HS-5 (cell line): ENCODE measurements at regions not wholly inside any gene's neighbourhood (a gene's known extent, or its start where the extent isn't known, plus 50 kb on each side); places are given as distances from the start of the nearest gene placed in this dataset.

Experiments
- DNase-seq: peaks from one replicate; pipeline ENCODE4 v3.0.0-alpha.2; 2012; ENCODE audit warnings: low read depth

DNA sequence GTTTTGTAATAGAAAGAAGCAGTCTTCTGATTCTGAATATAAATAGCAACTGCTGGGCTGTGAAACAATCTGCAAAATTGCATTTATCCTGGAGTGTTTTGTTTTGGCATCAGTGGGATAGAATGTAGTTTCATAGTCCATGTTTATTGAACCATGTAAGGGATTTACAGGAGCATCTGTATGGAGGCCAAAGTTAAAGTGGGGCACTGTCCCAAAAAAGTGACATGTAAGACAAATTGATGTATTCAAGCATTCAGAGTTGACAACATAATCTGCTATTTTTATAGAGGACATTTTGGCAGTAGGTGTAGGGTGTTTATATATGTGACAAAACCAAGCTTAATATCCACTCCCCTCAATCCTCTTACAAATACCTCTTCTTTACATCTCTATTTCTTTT lies 200.5 kb upstream of the ANK2 start:
- DNase-seq, result no peak

DNA sequence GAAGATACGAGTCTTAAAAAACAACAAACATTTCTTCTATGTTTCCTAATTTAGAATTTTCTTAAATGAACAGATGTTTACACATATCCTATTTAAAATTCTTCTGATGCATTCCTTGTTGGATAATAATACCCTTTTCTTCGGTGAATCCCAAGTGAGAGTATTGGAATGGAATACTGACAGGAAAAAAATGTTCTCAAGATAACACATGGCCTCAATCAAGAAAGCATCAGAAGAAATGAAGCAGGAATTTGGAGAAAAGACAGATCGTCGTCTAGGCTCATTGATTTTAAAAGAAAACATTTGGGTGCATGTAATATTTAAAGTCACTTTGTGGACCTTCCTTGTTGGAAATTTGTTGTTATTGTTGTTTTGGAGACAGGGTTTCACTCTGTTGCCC lies 196.9 kb upstream of the ANK2 start:
- DNase-seq, result no peak

DNA sequence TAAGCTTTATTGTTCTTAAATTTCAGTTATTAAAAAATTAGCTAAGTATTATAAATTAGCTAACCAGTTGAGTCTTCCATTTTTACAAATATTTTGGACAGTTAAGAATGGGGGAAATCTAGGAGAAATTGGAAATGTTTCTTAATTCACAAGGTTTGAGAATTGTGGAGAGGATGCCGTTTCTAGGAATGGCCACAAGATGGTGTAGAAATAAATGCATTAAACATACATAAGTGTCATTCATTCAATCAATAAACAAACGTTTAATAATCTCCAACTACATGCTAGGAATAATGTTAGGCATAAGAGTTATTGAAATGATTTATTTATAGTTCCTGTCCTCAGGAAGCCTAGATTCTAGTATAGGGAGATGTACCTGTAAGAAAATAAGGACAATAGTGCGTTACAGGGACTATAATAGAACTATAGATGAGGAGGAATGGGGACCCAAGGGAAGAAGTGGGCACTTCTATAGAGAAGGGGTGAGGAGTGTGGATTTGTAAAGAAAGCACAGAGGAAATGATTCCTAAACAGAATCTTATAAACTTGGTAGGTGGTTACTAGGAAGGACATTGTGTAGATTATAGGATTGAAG lies 195.7 kb upstream of the ANK2 start:
- DNase-seq, result no peak

DNA sequence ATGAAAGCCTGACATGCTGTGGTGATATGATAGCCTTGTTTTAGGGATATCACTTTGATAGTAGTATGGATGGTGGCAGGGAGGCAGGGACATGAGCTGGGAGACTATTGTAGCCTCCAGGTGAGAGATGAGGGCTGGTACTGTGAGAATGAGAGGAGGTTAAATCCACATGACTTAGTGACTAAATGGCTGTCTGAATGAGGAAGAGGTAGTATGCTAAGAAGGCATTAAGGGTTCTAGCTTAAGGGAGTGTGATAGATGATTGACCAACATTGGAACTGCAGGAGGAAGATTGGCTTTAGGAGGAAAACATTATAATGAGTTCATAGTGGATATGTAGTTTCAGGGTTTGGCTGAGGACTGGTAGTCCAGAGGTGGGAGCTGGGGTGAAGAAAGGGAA lies 195.0 kb upstream of the ANK2 start:
- no peak for DNase-seq

DNA sequence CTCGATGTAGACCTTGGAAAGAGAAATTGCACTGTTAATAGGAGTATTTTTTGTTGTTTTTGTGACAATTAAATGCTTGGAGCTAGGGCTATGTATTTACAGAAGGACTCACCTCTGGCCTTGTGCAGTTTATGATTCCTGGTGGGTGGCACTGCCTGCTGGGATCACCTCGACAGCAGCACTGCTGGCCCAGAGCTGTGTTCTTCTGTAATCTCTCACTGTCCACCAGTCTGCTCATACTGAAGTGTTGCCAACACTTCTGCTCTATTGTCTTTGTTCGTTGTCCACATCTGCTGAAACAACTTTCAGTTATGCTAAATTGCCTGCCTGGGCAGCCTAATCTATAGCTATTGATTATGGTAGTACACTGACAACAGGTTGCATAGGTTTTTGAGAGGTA lies 194.4 kb upstream of the ANK2 start:
- no peak for DNase-seq

DNA sequence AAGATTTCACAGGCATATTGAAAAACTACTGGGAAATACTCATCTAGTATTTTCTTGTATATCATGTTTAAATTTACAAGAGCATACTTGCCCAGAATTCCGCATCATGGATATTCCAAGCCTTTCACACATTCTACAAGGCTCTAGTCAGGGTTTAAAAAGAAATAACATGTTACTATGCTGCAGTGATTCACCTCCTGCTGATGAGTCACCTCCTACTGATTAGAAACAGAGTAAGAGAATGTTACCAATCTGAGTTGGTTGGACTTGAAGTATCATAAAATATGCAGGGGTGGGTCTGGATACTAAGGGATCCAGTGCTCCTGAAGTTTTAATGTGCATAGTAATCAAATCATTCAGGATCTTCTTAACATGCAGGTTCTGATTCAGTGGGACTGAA lies 192.0 kb upstream of the ANK2 start:
- peak; percentile 92 for DNase-seq

DNA sequence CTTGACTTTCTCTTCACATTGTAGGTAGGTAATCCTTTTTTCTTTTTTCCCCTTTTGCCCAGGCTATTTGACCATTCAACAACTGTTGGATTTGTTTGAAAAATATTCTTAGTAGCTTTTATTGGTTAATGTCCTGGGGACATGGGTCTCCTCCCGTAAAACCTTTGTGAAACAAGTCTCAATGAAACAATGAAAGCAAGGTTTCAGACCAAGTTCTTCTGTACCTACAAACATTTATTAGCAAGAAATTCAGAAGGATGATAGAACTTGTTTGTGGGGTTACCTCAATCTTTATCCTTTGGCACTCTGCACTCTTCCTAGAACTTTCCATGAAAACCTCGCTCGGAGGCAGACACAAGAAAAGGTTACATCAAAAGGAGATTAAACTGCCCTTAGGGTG lies 190.7 kb upstream of the ANK2 start:
- DNase-seq, result no peak

DNA sequence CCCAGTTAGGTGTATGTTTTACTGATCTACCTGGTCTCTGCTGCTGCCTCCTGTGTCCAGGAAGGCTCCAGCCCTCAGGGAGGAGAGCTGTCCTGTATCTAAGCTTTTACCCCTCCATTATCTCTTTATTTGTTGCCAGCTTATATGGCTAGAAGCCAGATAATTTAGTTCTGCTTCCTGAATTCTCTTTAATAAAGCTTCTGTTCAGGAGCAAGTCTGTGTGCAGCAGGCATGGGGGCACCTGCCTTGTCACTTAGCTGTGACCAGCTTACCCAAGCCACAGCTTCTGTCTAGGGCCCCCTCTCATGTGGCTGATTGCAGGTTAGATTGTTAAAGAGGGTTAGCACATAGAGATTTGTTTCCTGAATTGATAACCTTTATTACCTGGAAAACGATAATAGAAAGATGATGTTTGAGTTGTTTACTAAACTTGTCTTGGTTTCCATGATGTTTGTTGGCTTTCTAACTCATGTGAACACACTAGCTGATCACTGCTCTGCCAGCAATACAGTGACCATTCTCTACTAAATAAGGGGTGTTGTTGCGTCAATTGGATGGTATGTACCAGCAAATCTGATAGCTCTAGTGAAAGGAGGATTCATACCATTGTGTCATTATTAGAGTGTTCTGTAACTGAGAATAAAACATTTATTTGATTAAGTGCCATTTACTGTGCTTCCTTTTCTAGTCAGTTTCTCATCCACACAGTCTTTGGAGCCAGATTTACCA lies 189.8 kb upstream of the ANK2 start:
- no peak for DNase-seq

DNA sequence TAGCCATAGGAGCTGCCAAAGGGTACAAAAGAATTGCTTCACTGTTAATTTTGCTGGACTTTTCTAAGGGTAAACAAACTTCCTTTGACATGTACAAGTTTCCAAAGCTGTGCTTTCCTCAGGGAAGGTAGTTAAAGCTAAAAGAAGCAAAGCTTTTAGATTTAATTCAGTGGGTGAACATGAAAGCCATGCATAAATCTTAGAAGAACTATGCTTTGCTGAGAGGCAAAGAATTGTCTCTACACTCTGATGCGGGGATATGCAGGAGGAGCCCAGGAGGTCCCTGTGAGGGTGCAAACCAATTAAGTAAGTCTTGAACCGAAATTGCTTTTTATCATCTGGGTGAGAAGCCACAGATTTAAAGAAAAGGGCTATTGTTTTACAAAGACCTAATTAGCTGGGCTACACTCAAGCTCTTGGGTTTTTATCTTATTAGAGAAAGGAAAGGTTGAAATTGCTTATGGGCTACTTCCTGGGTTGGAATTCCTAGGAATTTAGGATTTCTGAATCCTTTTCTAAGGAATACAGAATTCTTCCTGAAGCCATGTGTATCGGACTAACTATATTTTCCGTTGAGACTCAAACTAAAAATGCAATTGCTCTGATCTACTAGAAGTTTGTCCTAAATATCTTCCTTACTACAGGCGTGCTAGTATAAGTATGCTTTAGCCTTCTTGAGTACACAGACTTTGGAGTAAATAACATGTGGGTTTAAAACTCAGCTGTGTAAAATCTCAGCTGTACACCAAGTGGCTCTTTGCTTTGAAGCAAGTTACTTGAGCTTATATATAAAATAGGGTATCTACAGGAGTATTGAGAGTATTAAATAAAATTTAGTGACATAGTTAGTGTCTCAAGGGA lies 188.4 kb upstream of the ANK2 start:
- DNase-seq, result no peak

DNA sequence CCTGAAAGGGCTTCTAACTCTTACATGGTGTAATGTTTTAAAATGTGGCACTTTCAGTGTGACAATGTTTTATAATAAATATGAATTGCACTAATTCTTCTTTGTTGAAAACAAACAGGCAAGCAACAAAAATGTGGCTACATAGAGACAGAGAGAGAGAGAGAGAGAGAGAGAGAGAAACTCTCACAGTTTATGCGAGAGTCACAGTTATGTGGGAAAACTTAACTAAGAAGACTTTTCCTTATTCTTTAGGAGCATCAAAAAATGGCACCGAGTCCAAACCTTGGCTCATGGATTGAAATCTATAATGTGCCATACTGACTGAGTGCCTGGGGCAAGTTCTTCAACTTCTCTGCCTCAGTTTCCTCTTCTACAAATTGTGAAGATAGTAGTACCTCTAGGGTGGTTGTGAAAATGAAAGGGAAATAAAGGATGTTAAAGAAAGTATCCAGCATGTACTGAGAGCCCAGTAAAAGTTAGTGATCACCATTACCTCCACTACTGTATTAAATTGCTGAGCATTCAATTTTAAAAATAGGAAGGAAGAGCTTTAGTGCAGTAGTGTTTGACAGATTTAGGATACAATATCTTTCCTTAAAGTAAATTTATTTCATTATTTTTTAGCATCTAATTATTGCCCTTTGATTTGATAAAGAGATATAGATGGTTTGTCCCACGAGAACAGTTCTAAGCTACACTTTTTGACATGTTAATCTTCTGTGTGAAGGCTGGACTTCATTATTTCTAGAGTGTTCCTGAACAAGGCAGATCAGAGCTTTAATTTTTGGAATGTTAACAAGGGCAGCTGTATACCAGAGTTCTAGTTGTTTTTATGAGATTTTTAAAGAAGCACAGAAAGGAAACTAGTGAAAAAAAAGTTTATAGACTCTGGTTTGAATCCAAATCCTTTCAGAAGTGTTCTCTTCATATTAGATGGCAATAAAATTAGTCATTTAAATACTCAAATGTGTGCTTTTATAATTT lies 187.5 kb upstream of the ANK2 start:
- no peak for DNase-seq

DNA sequence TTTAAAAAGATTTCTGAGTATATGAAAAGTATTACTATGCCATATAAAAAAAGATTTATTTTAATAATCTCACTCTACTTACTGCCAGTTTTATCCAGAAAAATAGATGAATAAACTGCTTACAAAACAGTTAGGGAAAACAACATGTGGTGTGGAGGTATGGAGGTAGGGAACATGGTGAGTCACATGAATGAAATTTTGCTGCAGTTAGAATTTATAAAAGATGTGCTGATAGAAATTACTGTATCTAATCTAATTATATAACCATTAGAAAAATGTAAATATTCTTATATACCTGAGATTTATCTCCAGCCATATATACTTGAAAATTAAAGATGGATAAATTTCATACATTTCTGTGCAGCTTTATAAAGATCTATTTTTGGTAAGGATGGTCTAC lies 184.0 kb upstream of the ANK2 start:
- DNase-seq, result peak; percentile 18

DNA sequence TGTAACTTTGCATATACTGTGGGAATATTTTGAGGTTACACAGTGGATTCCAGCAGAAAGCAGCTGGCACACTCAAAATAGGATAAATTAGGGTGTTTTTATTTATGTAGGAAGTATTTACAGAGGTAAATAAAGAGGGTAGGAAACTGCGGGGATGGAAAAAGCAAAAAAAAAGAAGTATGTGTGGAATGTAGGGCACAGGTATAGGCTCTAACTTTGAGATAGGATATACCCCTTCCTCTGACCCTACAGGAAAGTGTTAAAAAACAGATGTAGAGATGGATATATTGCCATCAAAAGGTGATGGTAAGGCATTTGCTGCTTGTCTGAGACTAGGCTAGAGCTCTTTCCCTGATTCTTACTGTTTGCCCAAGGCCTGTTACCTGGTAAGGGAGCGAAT lies 173.1 kb upstream of the ANK2 start:
- DNase-seq, result no peak

DNA sequence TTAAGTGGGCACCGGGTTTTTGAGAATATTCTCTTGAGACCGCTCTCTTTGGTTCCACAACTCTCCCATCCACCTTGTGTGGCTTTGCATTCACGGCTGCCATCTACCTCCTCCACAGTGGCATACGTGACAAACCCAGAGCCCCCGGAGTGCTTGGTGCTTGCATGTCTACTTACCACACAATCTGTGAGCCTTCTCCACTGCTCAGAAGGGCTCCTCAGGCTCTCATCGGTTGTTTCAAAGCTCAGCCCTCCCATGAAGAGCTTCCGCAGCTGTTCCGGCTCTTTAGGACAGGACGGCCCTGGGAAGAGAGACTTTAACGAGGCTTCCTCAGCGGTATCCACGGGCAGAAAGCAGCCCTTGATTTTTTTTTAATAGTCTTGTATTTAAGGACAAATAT lies 167.6 kb upstream of the ANK2 start:
- DNase-seq, result no peak

DNA sequence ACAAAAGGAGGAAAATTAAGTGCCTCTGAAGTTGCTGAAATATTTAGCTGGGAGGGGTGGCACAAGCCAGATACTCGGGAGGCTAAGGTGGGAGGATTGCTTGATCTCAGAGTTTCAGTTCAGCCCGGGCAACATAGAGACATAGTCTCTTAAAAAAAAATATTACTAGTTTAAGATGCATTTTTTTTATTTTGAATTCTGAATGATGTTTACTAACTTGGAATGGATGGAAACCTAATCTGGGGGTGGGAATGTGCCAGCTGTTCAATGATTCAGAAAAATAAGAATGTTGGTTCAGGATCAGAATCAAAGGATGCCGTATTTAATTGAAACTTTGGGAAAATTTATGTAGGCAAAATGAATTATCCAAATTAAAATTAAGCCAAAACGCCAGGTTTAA lies 167.2 kb upstream of the ANK2 start:
- DNase-seq, result no peak

DNA sequence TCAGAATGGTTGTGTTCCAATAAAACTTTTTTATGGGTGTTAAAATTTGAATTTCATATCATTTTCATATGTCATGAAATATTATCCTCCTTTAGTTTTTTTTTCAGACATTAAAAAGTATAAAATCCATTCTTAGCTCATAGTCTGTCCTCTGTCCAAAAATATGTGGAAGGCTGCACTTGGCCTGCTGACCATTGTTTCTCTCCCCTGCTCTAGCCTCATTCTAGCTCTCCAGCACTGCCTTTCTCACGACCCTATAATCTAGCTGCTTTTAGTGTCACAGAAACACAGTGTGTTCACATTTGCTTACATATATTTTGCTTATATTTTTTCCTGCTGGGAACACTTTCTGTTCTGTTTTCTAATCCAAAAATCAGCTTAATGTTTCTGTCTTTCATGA lies 165.0 kb upstream of the ANK2 start:
- no peak for DNase-seq

DNA sequence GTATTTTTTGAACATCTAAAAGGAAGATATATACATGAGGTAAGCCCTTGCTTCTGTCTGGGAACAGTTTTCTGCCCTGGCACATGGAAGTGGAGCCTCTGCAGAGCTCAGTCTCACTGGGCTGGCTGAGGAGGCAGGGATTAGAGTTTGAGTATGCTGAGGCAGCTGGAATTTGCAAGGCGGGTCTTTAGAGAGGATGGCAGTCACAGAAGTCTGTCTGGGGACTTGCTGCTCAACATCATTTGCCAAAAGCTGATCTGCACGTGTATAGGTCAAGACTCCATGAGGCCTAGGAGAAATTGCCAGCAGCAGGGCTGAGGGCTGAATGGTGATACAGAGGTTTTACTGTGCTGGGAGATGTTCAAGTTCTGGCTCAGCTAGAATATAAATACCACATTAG lies 163.6 kb upstream of the ANK2 start:
- no peak for DNase-seq

DNA sequence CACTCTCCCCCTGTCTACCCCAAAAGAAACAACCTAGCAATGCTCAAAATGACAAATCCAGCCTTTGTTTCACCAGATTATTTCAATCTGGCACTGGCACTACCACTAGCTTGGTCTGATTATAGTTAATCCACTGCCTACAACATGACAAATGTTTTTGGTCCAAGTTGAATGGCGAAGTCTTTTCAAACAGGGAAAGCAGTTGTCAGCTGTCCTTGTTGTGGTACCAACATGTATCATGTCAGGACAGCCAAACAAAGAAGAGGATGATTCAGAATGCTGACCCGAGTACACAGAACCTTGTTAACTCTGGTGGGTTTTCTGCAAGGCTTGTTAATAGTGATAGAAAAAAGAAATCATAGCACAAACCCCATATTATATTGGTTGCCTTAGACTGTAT lies 160.8 kb upstream of the ANK2 start:
- no peak for DNase-seq

DNA sequence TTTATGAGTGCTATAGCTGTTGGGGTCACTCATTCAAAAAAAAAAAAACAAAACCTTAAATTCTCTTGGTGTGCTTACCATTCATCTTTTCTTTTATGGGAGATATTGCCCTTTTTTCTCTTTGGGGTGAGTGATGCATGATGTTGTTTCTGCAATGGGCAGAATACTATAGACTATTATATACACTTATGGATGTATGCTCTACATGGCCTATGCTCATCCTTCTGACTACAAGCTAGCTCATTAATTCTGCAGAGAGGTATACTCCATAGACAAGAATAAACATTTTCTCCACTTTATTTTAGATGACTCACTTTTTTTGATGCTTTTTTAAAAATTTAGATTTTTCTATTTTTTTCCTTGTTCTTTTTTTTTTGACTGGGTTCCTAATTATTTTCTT lies 160.3 kb upstream of the ANK2 start:
- no peak for DNase-seq

DNA sequence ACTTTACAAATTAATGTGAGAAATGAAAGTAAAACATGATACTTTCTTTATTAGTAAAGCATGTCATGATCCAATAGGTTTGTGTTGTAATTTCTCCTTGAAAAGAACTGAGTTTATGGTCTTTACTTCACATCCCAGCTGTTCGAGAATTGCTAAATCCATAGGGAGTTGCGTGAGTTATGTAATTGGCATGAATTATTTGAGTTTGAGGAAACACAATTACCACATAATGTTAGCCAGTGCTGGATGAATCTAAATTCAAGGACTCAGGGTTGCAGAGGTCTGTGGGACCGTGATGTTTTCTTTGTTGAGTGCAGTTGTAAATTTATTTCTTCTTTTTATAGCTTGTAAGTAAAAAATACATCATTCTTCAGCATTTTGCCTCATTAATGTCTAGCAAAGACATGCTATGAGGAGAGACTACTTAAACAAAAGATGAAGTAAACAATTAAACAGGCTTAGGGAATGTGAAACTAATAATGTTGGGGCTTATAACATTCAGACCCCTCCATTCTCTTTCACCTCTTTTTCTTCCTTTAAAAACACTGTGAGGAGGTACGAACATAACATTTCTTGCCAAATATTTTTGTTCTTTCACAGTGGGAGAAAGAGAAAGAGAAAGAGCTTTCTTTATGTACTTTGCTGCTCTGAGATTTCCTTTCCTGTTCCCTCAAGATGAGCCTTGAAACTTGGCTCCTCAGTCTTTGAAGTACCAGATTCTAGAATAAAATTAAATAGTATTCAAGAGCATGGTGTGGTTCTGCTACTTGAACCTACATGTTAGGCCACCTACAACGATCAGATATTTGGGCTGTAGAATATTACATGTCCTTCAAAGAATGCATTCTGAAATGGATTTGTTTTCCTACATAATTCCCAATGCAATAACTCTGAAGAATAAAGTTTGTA lies 159.6 kb upstream of the ANK2 start:
- peak; percentile 86 for DNase-seq

DNA sequence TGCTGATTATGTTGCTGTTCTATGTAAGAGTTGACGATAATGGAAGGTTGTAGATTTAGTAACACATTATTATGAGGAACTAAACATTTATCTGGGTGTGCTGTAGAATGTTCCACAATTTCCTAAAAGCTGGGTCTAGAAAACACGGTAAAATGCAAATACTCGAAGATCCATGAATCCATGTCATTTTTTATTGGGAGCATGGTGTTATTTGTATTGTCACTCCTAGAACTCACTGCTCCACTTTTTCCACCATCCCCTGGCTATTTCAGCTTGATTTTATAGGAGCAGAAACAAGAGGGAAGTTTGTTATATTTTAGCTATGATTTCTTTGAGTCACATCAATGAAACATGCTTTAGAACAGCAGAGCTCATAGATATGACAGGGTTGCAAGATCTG lies 155.0 kb upstream of the ANK2 start:
- no peak for DNase-seq

DNA sequence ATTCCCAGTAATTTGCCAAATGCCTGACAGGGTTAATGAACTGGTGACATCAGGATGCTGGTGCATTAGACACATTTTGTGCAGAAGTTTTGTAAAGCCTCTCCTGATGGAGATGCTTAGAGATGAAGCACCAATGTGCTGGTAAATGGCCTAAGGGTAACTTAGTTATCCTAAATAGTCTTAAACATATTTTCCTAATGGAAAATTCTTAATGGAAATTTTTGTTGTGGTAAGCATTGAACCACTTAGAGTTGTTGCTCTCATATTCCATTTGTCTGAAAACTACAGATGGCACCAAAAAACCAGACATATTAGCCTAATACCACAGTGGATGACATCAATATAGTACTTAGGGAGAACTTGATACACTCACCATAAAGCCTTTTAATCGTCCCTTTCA lies 154.5 kb upstream of the ANK2 start:
- DNase-seq, result no peak
